Dedifferentiated amniotic fluid mesenchymal stem cell (primary cell): ENCODE measurements at regions not wholly inside any gene's neighbourhood (a gene's known extent, or its start where the extent isn't known, plus 50 kb on each side); places are given as distances from the start of the nearest gene placed in this dataset.
"Not testable (repeated sequence)": the region's sequence is repeated elsewhere in the genome, so short reads cannot be mapped to it uniquely, and the experiment has no call there.

Experiments
- DNase-seq: peaks from one replicate; pipeline ENCODE4 v3.0.0-alpha.2; 2016; ENCODE audit errors: extremely low spot score

DNA sequence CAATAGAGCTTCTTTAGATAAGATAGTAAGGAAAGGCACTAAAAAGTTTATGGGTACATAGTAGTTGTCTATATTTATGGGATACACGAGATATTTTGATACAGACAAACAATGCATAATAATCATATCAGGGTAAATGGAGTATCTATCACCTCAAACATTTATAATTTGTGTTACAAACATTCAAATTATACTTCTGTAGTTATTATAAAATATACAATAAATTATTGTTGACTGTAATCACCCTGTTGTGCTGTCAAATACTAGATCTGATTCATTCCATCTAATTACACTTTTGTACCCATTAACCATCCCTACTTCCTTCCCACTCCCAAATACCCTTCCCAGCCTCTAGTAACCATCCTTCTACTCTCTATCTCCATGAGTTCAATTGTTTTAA is 179.7 kb downstream of the FOXG1 start:
- no peak for DNase-seq

DNA sequence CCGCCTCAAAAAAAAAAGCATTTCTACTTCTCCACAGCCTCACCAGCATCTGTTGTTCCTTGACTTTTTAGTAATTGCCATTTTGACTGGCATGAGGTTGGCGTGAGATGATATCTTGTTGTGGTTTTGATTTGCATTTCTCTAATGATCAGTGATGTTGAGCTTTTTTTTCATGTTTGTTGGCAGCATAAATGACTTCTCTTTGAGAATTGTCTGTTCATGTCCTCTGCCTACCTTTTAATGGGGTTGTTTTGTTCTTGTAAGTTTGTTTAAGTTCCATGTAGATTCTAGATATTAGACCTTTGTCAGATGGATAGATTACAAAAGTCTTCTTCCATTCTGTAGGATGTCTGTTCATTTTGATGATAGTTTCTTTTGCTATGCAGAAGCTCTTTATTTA is 182.9 kb downstream of the FOXG1 start:
- no peak for DNase-seq

DNA sequence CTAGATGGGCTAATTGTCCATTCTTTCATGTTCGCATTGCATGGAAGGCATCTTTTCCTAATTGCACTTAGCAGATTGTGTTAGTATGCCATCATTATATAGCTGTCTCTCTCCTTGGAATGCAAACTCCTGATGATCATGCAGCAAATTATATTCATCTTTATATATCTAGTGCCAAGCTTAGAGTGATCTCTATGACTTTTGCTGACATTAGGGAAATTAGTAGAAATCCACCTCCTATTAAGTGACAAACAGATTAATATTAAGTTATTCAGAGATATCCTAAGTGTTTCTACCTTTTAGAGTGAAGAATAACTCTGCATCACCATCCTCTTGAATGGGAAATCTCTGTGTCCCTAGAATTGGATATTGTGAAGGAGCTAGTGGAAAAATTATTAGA is 185.6 kb downstream of the FOXG1 start:
- DNase-seq = no peak

GRCh38 chr14:28952666-28953065 is 186.1 kb downstream of the FOXG1 start:
- DNase-seq = no peak

- DNase-seq = no peak
Measured at GRCh38 chr14:28953973-28954372, 187.4 kb downstream of the FOXG1 start.

DNA sequence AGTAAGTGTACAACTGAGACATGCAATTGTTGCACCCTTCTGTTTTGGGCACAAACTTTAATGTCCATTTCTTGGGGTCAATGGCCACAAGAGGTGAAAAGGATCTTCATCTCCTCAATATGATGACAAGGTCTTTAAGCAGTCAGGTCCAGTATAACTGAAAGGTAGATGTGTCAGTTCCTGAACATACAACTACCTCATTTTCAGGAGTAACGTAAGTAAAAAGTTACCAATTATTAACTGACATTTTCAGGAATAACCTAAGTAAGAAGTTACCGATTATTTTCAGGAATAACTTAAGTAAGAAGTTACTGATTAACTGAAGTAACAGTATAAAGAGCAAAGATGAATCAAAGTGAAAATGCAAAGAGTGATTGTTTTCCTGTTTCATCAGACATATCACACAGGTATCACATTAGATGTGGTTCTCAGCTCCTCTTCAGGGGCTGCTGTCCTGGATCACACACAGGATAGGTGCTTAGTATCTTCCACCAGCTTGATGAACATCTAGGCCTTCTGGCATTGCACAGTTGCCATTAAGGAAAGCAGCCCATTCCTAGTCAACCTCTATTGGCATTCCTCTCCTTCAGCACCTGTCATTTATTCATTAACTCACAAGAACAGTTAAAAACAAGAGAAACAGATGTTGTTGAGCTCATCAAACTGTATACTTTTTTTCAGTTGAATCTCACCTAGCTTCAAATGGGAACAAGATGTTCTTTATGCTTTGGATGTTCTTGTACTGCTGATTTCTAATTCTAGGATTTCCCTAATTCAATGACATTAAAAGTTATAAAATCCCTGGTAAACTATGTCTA is 200.0 kb downstream of the FOXG1 start:
- no peak for DNase-seq

- no peak for DNase-seq
Measured at GRCh38 chr14:28975084-28975483, 208.5 kb downstream of the FOXG1 start.

DNA sequence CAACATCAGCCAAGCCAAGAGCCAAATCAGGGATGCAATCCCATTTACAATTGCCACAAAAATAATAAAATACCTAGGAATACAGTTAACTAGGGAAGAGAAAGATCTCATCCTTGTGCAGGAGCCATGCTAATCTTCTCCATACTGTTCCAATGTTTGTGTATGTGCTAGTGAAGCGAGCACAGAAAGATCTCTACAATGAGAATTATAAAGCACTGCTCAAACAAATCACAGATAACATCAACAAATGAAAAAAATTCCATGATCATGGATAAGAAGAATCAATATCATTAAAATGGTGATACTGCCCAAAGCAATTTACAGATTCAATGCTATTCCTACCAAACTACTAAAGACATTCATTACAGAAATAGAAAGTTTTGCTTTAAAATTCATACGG is 215.6 kb downstream of the FOXG1 start:
- no peak for DNase-seq

DNA sequence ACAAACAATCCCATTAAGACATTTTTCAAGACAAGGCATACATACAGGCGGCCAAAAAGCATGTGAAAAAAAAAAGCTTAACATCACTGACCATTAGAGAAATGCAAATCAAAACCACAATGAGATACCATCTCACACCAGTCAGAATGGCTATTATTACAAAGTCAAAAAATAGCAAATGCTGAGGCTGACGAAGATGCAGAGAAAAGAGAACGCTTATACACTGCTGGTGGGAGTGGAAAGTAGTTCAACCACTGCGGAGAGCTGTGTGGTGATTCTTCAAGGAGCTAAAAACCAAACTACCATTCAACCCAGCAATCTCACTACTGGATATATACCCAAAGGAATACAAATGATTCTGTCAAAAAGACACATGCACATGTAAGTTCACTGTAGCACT is 216.7 kb downstream of the FOXG1 start:
- no peak for DNase-seq

DNA sequence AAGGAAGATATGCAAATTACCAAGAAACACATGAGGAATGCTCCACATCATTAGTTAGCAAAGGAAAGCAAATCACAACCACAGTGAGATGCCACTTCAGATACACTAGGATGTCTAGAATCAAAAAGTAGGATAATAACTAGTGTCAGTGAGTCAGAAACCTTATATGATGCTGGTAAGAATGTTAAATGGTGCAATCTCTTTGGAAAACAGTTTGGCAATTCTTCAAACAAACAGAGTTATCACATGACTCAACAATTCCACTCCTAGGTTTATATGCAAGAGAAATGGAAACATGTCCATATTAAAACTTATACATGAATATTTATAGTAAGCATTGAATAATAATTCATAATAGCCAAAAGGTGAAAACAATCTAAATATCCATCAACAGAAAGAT is 220.9 kb downstream of the FOXG1 start:
- DNase-seq = no peak

DNA sequence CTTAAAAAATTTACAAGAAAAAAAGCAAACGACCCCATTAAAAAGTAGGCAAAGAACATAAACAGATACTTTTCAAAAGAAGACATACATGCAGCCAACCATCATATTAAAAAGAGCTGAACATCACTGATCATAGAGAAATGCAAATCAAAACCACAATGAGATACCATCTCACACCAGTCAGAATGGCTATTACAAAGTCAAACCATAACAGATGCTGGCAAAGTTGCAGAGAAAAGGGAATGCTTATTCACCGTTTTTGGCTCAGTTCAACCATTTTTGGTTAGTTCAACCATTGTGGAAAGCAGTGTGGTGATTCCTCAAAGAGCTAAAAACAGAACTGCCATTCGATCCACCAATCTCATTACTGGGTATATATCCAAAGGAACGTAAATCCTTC is 230.6 kb downstream of the FOXG1 start:
- not testable (repeated sequence) for DNase-seq

DNA sequence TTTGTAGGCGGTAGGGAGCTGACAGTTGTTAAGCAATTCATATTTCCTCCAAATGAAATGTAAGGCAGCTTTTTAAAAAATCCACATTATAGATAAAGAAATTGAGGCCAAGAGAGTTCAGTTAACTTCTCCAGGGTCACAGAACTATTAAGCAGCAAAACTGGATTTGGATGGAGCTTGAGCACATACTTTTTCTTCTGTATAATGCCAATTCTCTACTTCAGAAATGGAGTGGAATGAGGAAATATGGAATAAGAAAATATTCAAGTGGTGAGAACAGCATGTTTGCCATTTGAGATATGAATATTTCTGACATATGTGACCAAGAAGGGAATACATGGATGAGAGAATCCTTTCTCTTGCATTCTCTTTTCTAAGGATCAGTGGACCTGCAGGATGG is 233.1 kb downstream of the FOXG1 start:
- no peak for DNase-seq

GRCh38 chr14:29005647-29006046 is 239.1 kb downstream of the FOXG1 start:
- no peak for DNase-seq

DNA sequence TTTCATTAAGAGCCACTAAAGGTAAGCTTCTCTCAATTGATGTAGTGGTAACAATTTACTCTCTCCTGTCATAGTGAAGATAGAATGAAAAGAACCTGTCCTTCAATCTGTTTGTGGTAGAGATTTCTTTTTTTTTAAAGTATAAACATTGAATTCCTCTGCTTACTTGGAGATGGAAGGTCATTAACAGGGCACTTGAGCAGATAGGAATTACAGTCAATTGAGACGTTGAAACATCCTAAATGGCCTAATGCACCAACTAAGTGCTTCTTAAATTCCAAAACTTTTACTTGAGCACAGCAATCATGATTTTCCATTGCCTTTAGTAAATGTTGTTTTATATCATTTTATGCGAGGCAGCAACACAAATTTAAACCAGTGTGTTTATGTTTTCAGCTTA is 241.4 kb downstream of the FOXG1 start:
- DNase-seq = no peak

DNA sequence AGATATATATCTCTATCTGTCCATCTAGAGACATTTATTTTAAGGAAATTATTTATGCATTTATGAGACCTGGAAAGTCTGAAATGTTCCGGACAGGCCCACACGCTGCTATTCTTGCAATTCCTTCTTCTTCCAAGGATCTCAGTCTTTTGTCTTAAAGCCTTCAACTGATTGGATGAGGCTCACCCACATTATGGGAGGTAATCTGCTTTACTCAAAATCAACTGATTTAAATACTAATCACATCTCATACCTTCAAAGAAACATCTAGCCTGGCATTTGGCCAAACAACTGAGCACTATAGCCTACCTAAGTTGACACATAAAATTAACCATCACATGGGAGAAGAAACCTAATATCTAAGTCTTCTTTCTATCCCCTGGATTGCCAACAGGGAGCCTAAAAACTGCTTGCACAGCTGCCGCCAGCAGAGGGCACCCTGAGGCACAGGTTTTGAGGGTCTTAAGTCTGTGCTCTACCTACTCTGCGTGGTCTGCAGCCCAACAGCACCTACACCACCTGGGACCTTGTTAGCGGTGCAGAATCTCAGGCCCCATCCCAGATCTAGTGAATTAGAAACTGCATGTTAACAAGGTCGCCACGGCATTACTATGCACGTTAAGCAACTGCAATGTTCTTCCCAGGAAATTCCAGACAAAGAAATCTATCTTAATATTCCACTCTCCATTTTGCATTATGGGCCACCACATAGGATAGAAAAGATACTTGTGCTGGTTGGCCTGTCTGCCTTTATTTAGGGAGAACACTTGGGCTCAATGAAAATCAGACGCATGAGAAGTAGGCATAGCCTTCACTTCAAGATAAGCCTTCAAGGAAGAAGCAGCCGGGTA is 249.7 kb downstream of the FOXG1 start:
- no peak for DNase-seq

- not testable (repeated sequence) for DNase-seq
Measured at GRCh38 chr14:29023505-29023904, 256.9 kb downstream of the FOXG1 start.

DNA sequence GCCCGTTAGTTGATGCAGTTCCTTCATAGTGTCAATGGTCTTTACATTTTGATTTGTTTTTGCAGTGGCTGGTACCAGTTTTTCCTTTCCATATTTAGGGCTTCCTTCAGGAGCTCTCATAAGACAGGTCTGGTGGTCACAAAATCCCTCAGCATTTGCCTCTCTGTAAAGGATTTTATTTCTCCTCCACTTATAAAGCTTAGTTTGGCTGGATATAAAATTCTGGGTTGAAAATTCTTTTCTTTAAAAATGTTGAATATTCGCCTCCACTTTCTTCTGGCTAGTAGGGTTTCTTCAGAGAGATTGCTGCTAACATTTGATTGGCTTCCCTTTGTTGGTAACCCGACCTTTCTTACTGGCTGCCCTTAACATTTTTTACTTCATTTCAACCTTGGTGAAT is 260.9 kb downstream of the FOXG1 start:
- DNase-seq = not testable (repeated sequence)

- not testable (repeated sequence) for DNase-seq
Measured at GRCh38 chr14:29027941-29028705, 261.5 kb downstream of the FOXG1 start.

DNA sequence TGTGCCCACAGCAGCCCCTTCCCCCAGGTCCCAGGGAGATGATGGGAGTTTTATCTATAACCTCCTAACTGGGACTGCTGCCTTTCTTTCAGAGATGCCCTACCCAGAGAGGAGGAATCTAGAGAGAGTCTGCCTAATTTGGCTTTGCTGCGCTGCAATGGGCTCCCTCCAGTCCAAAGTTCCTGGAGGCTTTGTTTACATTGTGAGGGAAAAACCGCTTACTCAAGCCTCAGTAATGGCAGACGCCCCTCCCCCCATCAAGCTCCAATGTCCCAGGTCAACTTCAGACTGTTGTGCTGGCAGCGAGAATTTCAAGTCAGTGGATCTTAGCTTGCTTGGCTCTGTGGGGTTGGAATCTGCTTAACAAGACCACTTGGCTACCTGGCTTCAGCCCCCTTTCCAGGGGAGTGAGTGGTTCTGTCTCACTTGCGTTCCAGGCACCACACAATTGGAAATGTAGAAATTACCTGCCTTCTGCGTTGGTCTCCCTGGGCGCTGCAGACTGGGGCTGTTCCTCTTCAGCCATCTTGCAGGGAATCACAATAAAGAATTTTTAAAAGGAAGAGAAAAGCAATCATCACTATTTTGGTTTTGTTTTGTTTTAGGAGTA is 262.5 kb downstream of the FOXG1 start:
- DNase-seq = no peak

DNA sequence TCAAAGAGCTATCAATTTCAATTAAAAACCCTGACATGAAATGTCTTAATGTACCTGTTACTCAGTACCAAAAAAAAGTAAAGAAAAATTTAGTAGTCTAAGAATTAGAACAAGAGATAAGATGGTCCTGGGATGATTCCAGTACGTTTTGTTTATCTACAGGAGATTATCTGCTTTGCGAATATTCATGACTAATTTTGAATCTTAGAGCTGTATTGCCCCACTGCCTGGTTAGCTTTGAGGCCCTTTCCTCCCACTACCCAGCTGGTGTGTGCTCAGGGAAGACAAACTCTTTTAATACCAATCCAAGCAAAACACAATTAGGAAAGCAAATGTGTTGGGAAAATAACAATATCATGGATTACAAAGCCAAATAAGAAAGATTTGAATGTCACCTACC is 263.5 kb downstream of the FOXG1 start:
- DNase-seq = no peak

GRCh38 chr14:29030970-29031369 is 264.4 kb downstream of the FOXG1 start:
- no peak for DNase-seq

GRCh38 chr14:29035134-29035533 is 268.5 kb downstream of the FOXG1 start:
- DNase-seq = no peak
